ENCODE measurements at regions not wholly inside any gene's neighbourhood (a gene's known extent, or its start where the extent isn't known, plus 50 kb on each side); places are given as distances from the start of the nearest gene placed in this dataset.

- H3K27ac ChIP-seq (ENCODE audit: insufficient read depth, low read length) = no peak overlapping the region
- no peak overlapping the region for H3K4me2 ChIP-seq (ENCODE audit: extremely low read depth, insufficient read depth, low read length)
- no peaks in the 10 kb centered on the region for H3K79me2 ChIP-seq (ENCODE audit: control insufficient read depth, insufficient read depth, low read length)
- H3K4me3 ChIP-seq (replicated peaks in 1 of 4; ENCODE audit: control extremely low read depth in 1 of 4, insufficient read depth in 1 of 4, low read depth in 3 of 4, low read length in 4 of 4) = no peak overlapping the region
- no peaks in the 10 kb centered on the region for H3K36me3 ChIP-seq (ENCODE audit: control insufficient read depth, insufficient read depth, low read length)
- no peak overlapping the region for H2AFZ ChIP-seq (ENCODE audit: low read length)
- no peaks in the 10 kb centered on the region for H3K9me3 ChIP-seq (ENCODE audit: control insufficient read depth, insufficient read depth, low read depth, low read length)
- TF ChIP-seq EZH2 (IDR thresholded peaks at IDR 0.05; ENCODE audit: low read length, missing control alignments) (no peak), CTCF (conservative IDR thresholded peaks at IDR 0.05 in 1 of 2, IDR thresholded peaks at IDR 0.05 in 1 of 2; ENCODE audit: low read depth in 1 of 2, low read length in 2 of 2) (no peak)
- no peak overlapping the region for H3K9ac ChIP-seq (ENCODE audit: insufficient read depth, low read length)
- H3K4me1 ChIP-seq (ENCODE audit: control insufficient read depth, extremely low read depth, insufficient read depth, low read length) = no peaks in the 10 kb centered on the region
- H4K20me1 ChIP-seq (ENCODE audit: control insufficient read depth, extremely low read depth, insufficient read depth, low read length) = no peaks in the 10 kb centered on the region
- no peaks in the 10 kb centered on the region for H3K27me3 ChIP-seq (ENCODE audit: control insufficient read depth, insufficient read depth, low read length)
- DNase-seq (ENCODE audit: low read depth in 2 of 2) = peak; percentile 25 to 61
Measured at GRCh38 chr21:38140207-38140903, 116.4 kb upstream of the KCNJ15 start.

- no peak overlapping the region for H3K9ac ChIP-seq (ENCODE audit: insufficient read depth, low read length)
- H4K20me1 ChIP-seq (ENCODE audit: control insufficient read depth, extremely low read depth, insufficient read depth, low read length) = no peaks in the 10 kb centered on the region
- H3K79me2 ChIP-seq (ENCODE audit: control insufficient read depth, insufficient read depth, low read length) = no peaks in the 10 kb centered on the region
- DNase-seq (ENCODE audit: low read depth in 2 of 2) = peak in 1 of 2 donors; percentile 8
- H3K27me3 ChIP-seq (ENCODE audit: control insufficient read depth, insufficient read depth, low read length) = no peaks in the 10 kb centered on the region
- TF ChIP-seq EZH2 (IDR thresholded peaks at IDR 0.05; ENCODE audit: low read length, missing control alignments) (no peak), CTCF (conservative IDR thresholded peaks at IDR 0.05 in 1 of 2, IDR thresholded peaks at IDR 0.05 in 1 of 2; ENCODE audit: low read depth in 1 of 2, low read length in 2 of 2) (no peak)
- no peak overlapping the region for H2AFZ ChIP-seq (ENCODE audit: low read length)
- no peaks in the 10 kb centered on the region for H3K9me3 ChIP-seq (ENCODE audit: control insufficient read depth, insufficient read depth, low read depth, low read length)
- no peaks in the 10 kb centered on the region for H3K4me1 ChIP-seq (ENCODE audit: control insufficient read depth, extremely low read depth, insufficient read depth, low read length)
- no peak overlapping the region for H3K27ac ChIP-seq (ENCODE audit: insufficient read depth, low read length)
- no peak overlapping the region for H3K4me2 ChIP-seq (ENCODE audit: extremely low read depth, insufficient read depth, low read length)
- no peaks in the 10 kb centered on the region for H3K36me3 ChIP-seq (ENCODE audit: control insufficient read depth, insufficient read depth, low read length)
- H3K4me3 ChIP-seq (replicated peaks in 1 of 4; ENCODE audit: control extremely low read depth in 1 of 4, insufficient read depth in 1 of 4, low read depth in 3 of 4, low read length in 4 of 4) = no peak overlapping the region
Measured at GRCh38 chr21:38142224-38142623, 114.6 kb upstream of the KCNJ15 start.

GRCh38 chr21:38144193-38144592 is 112.6 kb upstream of the KCNJ15 start:
- H4K20me1 ChIP-seq (ENCODE audit: control insufficient read depth, extremely low read depth, insufficient read depth, low read length) = no peaks in the 10 kb centered on the region
- H3K79me2 ChIP-seq (ENCODE audit: control insufficient read depth, insufficient read depth, low read length) = no peaks in the 10 kb centered on the region
- no peaks in the 10 kb centered on the region for H3K4me1 ChIP-seq (ENCODE audit: control insufficient read depth, extremely low read depth, insufficient read depth, low read length)
- no peaks in the 10 kb centered on the region for H3K9me3 ChIP-seq (ENCODE audit: control insufficient read depth, insufficient read depth, low read depth, low read length)
- H3K27ac ChIP-seq (ENCODE audit: insufficient read depth, low read length) = no peak overlapping the region
- no peak for DNase-seq (ENCODE audit: low read depth in 2 of 2)
- no peak overlapping the region for H3K4me2 ChIP-seq (ENCODE audit: extremely low read depth, insufficient read depth, low read length)
- H3K9ac ChIP-seq (ENCODE audit: insufficient read depth, low read length) = no peak overlapping the region
- no peak overlapping the region for H2AFZ ChIP-seq (ENCODE audit: low read length)
- H3K27me3 ChIP-seq (ENCODE audit: control insufficient read depth, insufficient read depth, low read length) = no peaks in the 10 kb centered on the region
- H3K4me3 ChIP-seq (replicated peaks in 1 of 4; ENCODE audit: control extremely low read depth in 1 of 4, insufficient read depth in 1 of 4, low read depth in 3 of 4, low read length in 4 of 4) = no peak overlapping the region
- TF ChIP-seq CTCF (conservative IDR thresholded peaks at IDR 0.05 in 1 of 2, IDR thresholded peaks at IDR 0.05 in 1 of 2; ENCODE audit: low read depth in 1 of 2, low read length in 2 of 2) (no peak), EZH2 (IDR thresholded peaks at IDR 0.05; ENCODE audit: low read length, missing control alignments) (no peak)
- H3K36me3 ChIP-seq (ENCODE audit: control insufficient read depth, insufficient read depth, low read length) = no peaks in the 10 kb centered on the region

Measured in fibroblast of lung (primary cell).